ENCODE measurements at regions not wholly inside any gene's neighbourhood (a gene's known extent, or its start where the extent isn't known, plus 50 kb on each side); places are given as distances from the start of the nearest gene placed in this dataset.

DNA sequence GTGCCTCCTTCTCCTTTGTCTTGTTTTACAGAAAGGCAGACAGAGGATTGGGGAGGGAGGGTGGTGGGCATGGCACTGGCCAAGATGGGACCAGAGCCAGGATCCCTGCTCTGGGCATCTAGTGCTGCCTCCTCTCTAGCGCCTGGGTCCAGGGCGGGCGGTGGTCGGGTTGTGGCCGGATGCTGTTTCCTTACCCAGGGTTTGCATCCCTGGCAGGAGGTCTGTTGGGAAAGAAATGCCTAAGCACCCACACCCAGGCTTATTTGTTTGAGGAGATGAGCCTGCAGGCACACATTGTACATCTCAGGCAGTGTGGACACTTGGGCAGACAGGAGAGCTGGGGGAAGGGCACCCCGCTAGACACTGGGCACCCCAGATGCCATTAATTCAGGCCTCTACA, 102.3 kb upstream of the PCBD1 start:
- Mint-ChIP-seq H3K9me3 (no peaks in the 10 kb centered on the region), H3K27ac (no peak overlapping the region)
- POLR2A ChIA-PET = no interaction called here

DNA sequence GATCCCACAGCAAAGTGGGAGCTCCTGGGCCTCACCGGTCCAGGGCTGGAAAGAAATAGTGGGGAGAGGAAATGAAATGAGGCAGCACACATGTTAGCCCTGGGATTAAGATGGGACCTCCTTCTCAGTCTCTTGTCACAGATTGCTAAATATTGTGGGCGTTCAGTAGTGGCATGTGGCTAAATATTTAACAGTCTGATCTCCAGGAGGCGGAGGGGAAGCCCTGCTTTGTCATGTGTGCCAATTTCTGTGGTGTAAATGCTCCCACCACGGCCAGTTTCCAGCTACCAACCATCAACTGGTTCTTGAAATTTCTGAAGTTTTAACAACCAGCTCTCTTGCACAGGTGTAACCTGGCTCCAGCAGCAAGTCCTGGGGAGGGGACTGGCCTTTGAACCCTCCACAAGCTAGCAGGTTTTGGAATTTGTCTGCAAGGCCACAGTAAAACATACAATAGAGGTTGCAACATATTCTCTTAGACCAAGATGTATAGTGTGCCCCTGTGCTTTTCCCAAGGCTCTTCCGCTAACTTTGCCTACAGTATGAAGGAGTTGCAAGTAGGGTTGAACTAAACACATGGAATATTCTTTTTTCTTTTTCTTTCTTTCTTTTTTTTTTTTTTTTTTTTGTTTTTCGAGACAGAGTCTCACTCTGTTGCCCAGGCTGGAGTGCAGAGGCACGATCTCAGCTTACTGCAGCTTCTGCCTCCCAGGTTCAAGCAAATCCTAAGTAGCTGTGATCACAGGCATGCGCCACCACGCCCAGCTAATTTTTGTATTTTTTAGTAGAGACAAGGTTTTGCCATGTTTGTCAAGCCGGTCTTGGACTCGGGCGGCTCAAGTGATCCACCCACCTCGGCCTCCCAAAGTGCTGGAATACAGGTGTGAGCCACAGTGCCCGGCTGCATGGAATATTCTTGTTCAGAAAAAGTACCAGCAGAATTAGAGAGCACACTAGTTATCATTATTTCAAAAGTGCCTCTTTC, 103.1 kb upstream of the PCBD1 start:
- TF ChIP-seq, protein P1, sequence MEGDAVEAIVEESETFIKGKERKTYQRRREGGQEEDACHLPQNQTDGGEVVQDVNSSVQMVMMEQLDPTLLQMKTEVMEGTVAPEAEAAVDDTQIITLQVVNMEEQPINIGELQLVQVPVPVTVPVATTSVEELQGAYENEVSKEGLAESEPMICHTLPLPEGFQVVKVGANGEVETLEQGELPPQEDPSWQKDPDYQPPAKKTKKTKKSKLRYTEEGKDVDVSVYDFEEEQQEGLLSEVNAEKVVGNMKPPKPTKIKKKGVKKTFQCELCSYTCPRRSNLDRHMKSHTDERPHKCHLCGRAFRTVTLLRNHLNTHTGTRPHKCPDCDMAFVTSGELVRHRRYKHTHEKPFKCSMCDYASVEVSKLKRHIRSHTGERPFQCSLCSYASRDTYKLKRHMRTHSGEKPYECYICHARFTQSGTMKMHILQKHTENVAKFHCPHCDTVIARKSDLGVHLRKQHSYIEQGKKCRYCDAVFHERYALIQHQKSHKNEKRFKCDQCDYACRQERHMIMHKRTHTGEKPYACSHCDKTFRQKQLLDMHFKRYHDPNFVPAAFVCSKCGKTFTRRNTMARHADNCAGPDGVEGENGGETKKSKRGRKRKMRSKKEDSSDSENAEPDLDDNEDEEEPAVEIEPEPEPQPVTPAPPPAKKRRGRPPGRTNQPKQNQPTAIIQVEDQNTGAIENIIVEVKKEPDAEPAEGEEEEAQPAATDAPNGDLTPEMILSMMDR (IDR thresholded peaks at IDR 0.05) = no peak
- no peak overlapping the region for H3K4me3 Mint-ChIP-seq
- H3K27me3 Mint-ChIP-seq = peaks cover 5% of the 10 kb centered on the region
- no peak overlapping the region for H3K27ac Mint-ChIP-seq
- no peak for ATAC-seq (ENCODE audit: poor library complexity)
- Histone ChIP-seq H3K9me3 (ENCODE audit: control insufficient read depth in 1 of 2, insufficient read depth in 1 of 2, low read length in 2 of 2) (no peaks in the 10 kb centered on the region), H3K27me3 (ENCODE audit: control insufficient read depth in 1 of 2, insufficient read depth in 2 of 2, low read length in 2 of 2) (no peaks in the 10 kb centered on the region), H3K36me3 (ENCODE audit: insufficient read depth, low read length) (no peaks in the 10 kb centered on the region), H3K4me1 (ENCODE audit: insufficient read depth, low read length) (no peaks in the 10 kb centered on the region), H3K4me3 (ENCODE audit: low read length) (no peak overlapping the region), H3K27ac (ENCODE audit: low read depth in 1 of 2, low read length in 2 of 2) (no peak overlapping the region)
- H3K4me1 Mint-ChIP-seq (ENCODE audit: low read depth) = no peaks in the 10 kb centered on the region
- no peak for DNase-seq
- intact Hi-C loops (cut with DNase I, micrococcal nuclease) = no loop called here
- no peaks in the 10 kb centered on the region for H3K9me3 Mint-ChIP-seq
- ChIA-PET CTCF (no interaction called here), POLR2A (no interaction called here)
- H3K36me3 Mint-ChIP-seq (ENCODE audit: low read depth) = no peaks in the 10 kb centered on the region

More for the DNA sequence above, 102.3 kb upstream of the PCBD1 start:
- Mint-ChIP-seq H3K27me3 (no peaks in the 10 kb centered on the region), H3K4me1 (ENCODE audit: low read depth) (no peaks in the 10 kb centered on the region), H3K36me3 (ENCODE audit: low read depth) (no peaks in the 10 kb centered on the region), H3K4me3 (no peak overlapping the region)
- ATAC-seq (ENCODE audit: poor library complexity) (no peak), DNase-seq (no peak)
- CTCF ChIA-PET = no interaction called here
- H3K4me1 ChIP-seq (ENCODE audit: insufficient read depth, low read length) = no peaks in the 10 kb centered on the region
- H3K27ac ChIP-seq (ENCODE audit: low read depth in 1 of 2, low read length in 2 of 2) = no peak overlapping the region
- TF ChIP-seq, protein P1 (IDR thresholded peaks at IDR 0.05) = no peak
- intact Hi-C loops (cut with DNase I, micrococcal nuclease) = no loop called here
- no peaks in the 10 kb centered on the region for H3K9me3 ChIP-seq (ENCODE audit: control insufficient read depth in 1 of 2, insufficient read depth in 1 of 2, low read length in 2 of 2)
- no peak overlapping the region for H3K4me3 ChIP-seq (ENCODE audit: low read length)
- H3K27me3 ChIP-seq (ENCODE audit: control insufficient read depth in 1 of 2, insufficient read depth in 2 of 2, low read length in 2 of 2) = no peaks in the 10 kb centered on the region
- no peaks in the 10 kb centered on the region for H3K36me3 ChIP-seq (ENCODE audit: insufficient read depth, low read length)

DNA sequence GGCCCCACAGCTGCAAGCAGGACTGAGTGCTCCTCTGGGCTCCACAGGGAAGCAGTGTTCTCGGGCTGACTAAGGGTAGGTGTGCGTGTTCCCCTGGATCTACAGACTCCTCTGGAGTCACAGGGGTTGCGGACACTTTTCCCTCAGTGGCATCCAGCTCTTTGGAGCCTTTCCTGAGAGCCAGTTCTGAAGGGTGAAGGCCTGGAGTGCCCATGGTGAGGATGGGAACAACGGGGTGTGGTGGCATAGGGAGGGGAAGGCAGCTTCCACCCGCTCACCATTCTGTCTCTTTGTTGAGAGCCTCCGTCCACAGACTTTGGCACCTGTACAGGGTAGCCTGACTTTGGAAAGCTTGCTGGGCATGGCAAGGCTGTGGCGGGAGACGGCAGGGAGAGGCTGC, 104.1 kb upstream of the PCBD1 start:
- no peak overlapping the region for H3K27ac ChIP-seq (ENCODE audit: low read depth in 1 of 2, low read length in 2 of 2)
- Mint-ChIP-seq H3K27ac (no peak overlapping the region), H3K4me1 (ENCODE audit: low read depth) (no peaks in the 10 kb centered on the region), H3K36me3 (ENCODE audit: low read depth) (no peaks in the 10 kb centered on the region), H3K27me3 (peaks cover 6% of the 10 kb centered on the region), H3K9me3 (no peaks in the 10 kb centered on the region), H3K4me3 (no peak overlapping the region)
- no peaks in the 10 kb centered on the region for H3K4me1 ChIP-seq (ENCODE audit: insufficient read depth, low read length)
- POLR2A ChIA-PET = no interaction called here
- no peaks in the 10 kb centered on the region for H3K9me3 ChIP-seq (ENCODE audit: control insufficient read depth in 1 of 2, insufficient read depth in 1 of 2, low read length in 2 of 2)
- no peaks in the 10 kb centered on the region for H3K27me3 ChIP-seq (ENCODE audit: control insufficient read depth in 1 of 2, insufficient read depth in 2 of 2, low read length in 2 of 2)
- no peak overlapping the region for H3K4me3 ChIP-seq (ENCODE audit: low read length)
- TF ChIP-seq, protein P1 (IDR thresholded peaks at IDR 0.05) = no peak
- ATAC-seq (ENCODE audit: poor library complexity) (no peak), DNase-seq (no peak)
- no peaks in the 10 kb centered on the region for H3K36me3 ChIP-seq (ENCODE audit: insufficient read depth, low read length)
- CTCF ChIA-PET = no interaction called here
- intact Hi-C loops (cut with DNase I, micrococcal nuclease) = no loop called here

Data from CD4-positive, alpha-beta T cell (primary cell).